ENCODE measurements at regions not wholly inside any gene's neighbourhood (a gene's known extent, or its start where the extent isn't known, plus 50 kb on each side); places are given as distances from the start of the nearest gene placed in this dataset.

- DNase-seq, result no peak
- Histone ChIP-seq H3K36me3 (no peaks in the 10 kb centered on the region), H3K4me1 (peaks cover 0 to 16% (median 0%) of the 10 kb centered on the region in 9 donors), H3K4me3 (no peak overlapping the region), H3K27ac (no peak overlapping the region), H3K9me3 (no peaks in the 10 kb centered on the region), H3K27me3 (no peaks in the 10 kb centered on the region)
- ATAC-seq, result no peak
- no peak for TF ChIP-seq CTCF (IDR thresholded peaks at IDR 0.05)
- intact Hi-C loops (cut with DNase I), result loop anchor here in 6 of 10 donors (2.0 to 10.0 kb wide), 5 partner anchors 554 to 771 kb away; partner anchors contain the start of gene SEMA3C (in 1 of the 6)
Observed at GRCh38 chr7:81468526-81468925, 301.3 kb downstream of the HGF start.

GRCh38 chr7:81467964-81468363, 301.9 kb downstream of the HGF start:
- intact Hi-C loops (cut with DNase I), result loop anchor here in 6 of 10 donors (2.0 to 10.0 kb wide), 5 partner anchors 553 to 771 kb away; partner anchors contain the start of gene SEMA3C (in 1 of the 6)
- peaks cover 0 to 16% (median 0%) of the 10 kb centered on the region in 9 donors for H3K4me1 ChIP-seq
- H3K27ac ChIP-seq, result no peak overlapping the region
- ATAC-seq, result no peak
- DNase-seq, result no peak
- 73 to 77% methylated on average over 4 of the region's 4 CpGs for WGBS, 2 donors
- H3K4me3 ChIP-seq, result no peak overlapping the region
- H3K9me3 ChIP-seq, result no peaks in the 10 kb centered on the region
- no peak for TF ChIP-seq CTCF (IDR thresholded peaks at IDR 0.05)
- H3K27me3 ChIP-seq, result no peaks in the 10 kb centered on the region
- no peaks in the 10 kb centered on the region for H3K36me3 ChIP-seq

DNA sequence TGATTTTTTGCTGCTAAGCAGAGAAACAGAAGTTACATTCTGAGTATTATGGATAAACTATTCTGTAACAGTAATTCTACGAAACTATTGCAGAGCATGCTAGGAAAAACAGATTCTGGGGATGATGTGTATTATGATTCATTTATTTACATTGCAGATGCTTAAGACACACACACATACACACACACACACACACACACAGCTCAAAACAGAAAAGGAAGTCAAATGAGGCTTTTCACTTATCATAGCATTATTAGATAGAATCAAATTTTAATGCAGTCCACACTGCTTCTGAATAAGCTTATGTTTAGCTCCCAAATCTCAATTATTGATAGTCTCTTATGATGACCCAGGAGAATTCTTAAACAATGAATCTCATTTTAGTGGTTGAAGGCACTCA, 307.2 kb downstream of the HGF start:
- ATAC-seq, result no peak
- 85 to 97% methylated on average over 1 of the region's 1 CpG for WGBS, 2 donors
- Histone ChIP-seq H3K4me3 (no peak overlapping the region), H3K27me3 (no peaks in the 10 kb centered on the region), H3K4me1 (no peaks in the 10 kb centered on the region), H3K9me3 (no peaks in the 10 kb centered on the region), H3K27ac (no peak overlapping the region), H3K36me3 (no peaks in the 10 kb centered on the region)
- intact Hi-C loops (cut with DNase I), result loop anchor here in 4 of 10 donors (5.0 to 10.0 kb wide), 3 partner anchors 548 to 760 kb away; partner anchors contain the start of gene SEMA3C (in 1 of the 4)
- DNase-seq, result no peak
- no peak for TF ChIP-seq CTCF (IDR thresholded peaks at IDR 0.05)

DNA sequence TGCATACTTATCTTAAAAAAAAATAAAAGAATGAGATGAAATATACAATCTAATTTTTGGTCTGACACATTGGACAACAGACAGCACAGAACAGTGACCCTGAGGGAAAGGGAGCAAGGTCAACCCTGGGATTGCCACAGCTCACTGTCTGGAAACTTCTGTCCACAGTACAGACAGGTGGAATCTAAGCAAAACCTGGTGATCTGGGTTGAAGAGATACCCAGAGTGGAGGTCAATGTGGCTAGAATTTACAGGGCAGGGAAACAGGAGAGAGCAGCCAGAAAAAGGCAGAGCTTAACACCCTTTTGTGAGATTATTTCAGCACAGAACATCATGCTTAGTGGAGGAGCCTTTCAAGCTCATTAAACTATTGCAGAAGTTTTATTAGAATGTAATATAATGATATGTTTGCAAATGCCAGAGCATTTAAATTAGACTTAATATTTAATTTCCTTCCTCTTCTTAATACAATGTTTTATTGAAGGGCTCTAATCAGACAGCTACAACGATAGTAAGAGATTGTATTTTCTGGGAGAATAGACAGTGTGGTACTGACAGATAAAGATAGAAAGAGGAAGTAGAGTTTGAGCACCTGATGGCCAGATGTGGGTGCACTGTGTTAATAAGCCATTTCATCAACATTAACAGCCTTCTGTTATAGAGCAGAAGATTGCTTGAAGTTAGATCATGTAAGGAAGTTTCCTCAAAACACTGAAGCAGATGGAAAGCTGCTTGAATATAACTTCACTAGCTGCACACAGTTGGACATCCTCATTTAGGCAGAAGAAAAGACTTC, 309.4 kb downstream of the HGF start:
- TF ChIP-seq CTCF (IDR thresholded peaks at IDR 0.05), result no peak
- no peaks in the 10 kb centered on the region for H3K36me3 ChIP-seq
- no peak for ATAC-seq
- H3K27me3 ChIP-seq, result no peaks in the 10 kb centered on the region
- intact Hi-C loops (cut with DNase I), result loop anchor here in 4 of 10 donors (5.0 to 10.0 kb wide), 3 partner anchors 546 to 758 kb away; partner anchors contain the start of gene SEMA3C (in 1 of the 4)
- H3K4me1 ChIP-seq, result no peaks in the 10 kb centered on the region
- H3K4me3 ChIP-seq, result no peak overlapping the region
- 0 to 11% methylated on average over 1 of the region's 1 CpG for WGBS, 2 donors
- H3K9me3 ChIP-seq, result no peaks in the 10 kb centered on the region
- no peak for DNase-seq
- H3K27ac ChIP-seq, result no peak overlapping the region

Measured in heart right ventricle (tissue), 16 donors.